ENCODE measurements at regions not wholly inside any gene's neighbourhood (a gene's known extent, or its start where the extent isn't known, plus 50 kb on each side); places are given as distances from the start of the nearest gene placed in this dataset.
"Not testable (repeated sequence)": the region's sequence is repeated elsewhere in the genome, so short reads cannot be mapped to it uniquely, and the experiment has no call there.

- DNase-seq: no peak
Measured at GRCh38 chr1:110260194-110260593, 50.1 kb downstream of the KCNC4 start.

- DNase-seq: no peak
Measured at GRCh38 chr1:110262296-110262695, 52.2 kb downstream of the KCNC4 start.

GRCh38 chr1:110262846-110263631 lies 52.9 kb downstream of the KCNC4 start:
- peak; percentile 40 for DNase-seq

- no peak for DNase-seq
Measured at GRCh38 chr1:110264430-110264829, 54.3 kb downstream of the KCNC4 start.

GRCh38 chr1:110265186-110265585 lies 55.1 kb downstream of the KCNC4 start:
- no peak for DNase-seq

GRCh38 chr1:110266834-110267233 lies 56.7 kb downstream of the KCNC4 start:
- DNase-seq: no peak

- no peak for DNase-seq
Measured at GRCh38 chr1:110267260-110267659, 57.1 kb downstream of the KCNC4 start.

- no peak for DNase-seq
Measured at GRCh38 chr1:110272045-110272444, 61.9 kb downstream of the KCNC4 start.

GRCh38 chr1:110273832-110274231 lies 63.7 kb downstream of the KCNC4 start:
- not testable (repeated sequence) for DNase-seq

GRCh38 chr1:110280126-110280525 lies 59.1 kb upstream of the RBM15 start:
- DNase-seq: no peak

- DNase-seq: no peak
Measured at GRCh38 chr1:110280804-110281203, 58.4 kb upstream of the RBM15 start.

- DNase-seq: peak; percentile 79
Measured at GRCh38 chr1:110281363-110282290, 57.5 kb upstream of the RBM15 start.

GRCh38 chr1:110282395-110282794 lies 56.8 kb upstream of the RBM15 start:
- DNase-seq: no peak

GRCh38 chr1:110283677-110284076 lies 55.5 kb upstream of the RBM15 start:
- DNase-seq: no peak

GRCh38 chr1:110285316-110285715 lies 53.9 kb upstream of the RBM15 start:
- no peak for DNase-seq

- DNase-seq: no peak
Measured at GRCh38 chr1:110286564-110286963, 52.6 kb upstream of the RBM15 start.

GRCh38 chr1:110288111-110288510 lies 51.1 kb upstream of the RBM15 start:
- no peak for DNase-seq
